Skeletal muscle tissue (tissue), 3 donors: ENCODE measurements at regions not wholly inside any gene's neighbourhood (a gene's known extent, or its start where the extent isn't known, plus 50 kb on each side); places are given as distances from the start of the nearest gene placed in this dataset.
"Not testable (repeated sequence)": the region's sequence is repeated elsewhere in the genome, so short reads cannot be mapped to it uniquely, and the experiment has no call there.

Experiments used
- H3K27ac ChIP-seq: one replicate; pipeline ENCODE4 v1.7.0; 2013; ENCODE audit warnings: mild to moderate bottlenecking, low read depth, low read length, inconsistent platforms
- H3K27me3 ChIP-seq, 3 donors: one replicate each; pipeline ENCODE4 v1.7.0; 2013; ENCODE audit warnings: low read length in 3 of 3; ENCODE audit not compliant: control insufficient read depth in 3 of 3, insufficient read depth in 3 of 3
- H3K36me3 ChIP-seq, 3 donors: one replicate each; pipeline ENCODE4 v1.7.0; 2013; ENCODE audit warnings: low read length in 3 of 3; ENCODE audit not compliant: control insufficient read depth in 3 of 3, insufficient read depth in 3 of 3
- H3K4me1 ChIP-seq, 3 donors: one replicate each; pipeline ENCODE4 v1.7.0; 2013; ENCODE audit warnings: low read length in 3 of 3, mild to moderate bottlenecking in 3 of 3; ENCODE audit not compliant: control insufficient read depth in 3 of 3, insufficient read depth in 3 of 3
- H3K4me3 ChIP-seq, 3 donors: one replicate each; pipeline ENCODE4 v1.7.0; 2013; ENCODE audit warnings: low read length in 3 of 3
- H3K9ac ChIP-seq, 3 donors: one replicate each; pipeline ENCODE4 v1.7.0; 2013; ENCODE audit warnings: low read length in 3 of 3, mild to moderate bottlenecking in 3 of 3, moderate library complexity in 2 of 3, low read depth in 1 of 3
- H3K9me3 ChIP-seq, 3 donors: one replicate each; pipeline ENCODE4 v1.7.0; 2013; ENCODE audit warnings: low read length in 3 of 3; ENCODE audit not compliant: control insufficient read depth in 3 of 3
- donor health status: Osteomylitis.

DNA sequence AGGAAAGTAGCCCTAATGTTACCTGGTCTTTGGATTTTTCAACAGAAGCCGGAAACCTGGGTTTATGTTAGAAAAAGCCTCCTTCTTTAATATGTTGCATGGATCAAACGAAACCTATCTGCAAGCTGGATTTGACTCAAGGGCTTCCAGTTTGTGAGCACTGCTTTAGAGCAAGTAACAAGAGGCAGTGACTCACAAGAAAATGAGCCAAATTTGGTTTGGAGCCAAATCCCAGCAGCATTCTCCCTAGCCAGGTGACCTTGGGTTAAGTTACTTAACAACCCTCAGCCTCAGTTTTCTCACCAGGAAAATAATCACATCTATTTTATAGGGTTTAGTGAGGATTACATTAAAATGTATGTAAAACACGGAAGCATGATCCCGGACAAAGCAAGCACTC lies 215.2 kb upstream of the PRICKLE2 start:
- H3K27me3 ChIP-seq = peaks cover 13 to 34% (median 22%) of the 10 kb centered on the region in 3 donors
- H3K36me3 ChIP-seq = no peaks in the 10 kb centered on the region
- H3K9me3 ChIP-seq = no peaks in the 10 kb centered on the region
- H3K4me3 ChIP-seq = no peak overlapping the region
- H3K27ac ChIP-seq = no peak overlapping the region
- H3K4me1 ChIP-seq = peaks cover 0 to 11% (median 10%) of the 10 kb centered on the region in 3 donors
- no peak overlapping the region for H3K9ac ChIP-seq

DNA sequence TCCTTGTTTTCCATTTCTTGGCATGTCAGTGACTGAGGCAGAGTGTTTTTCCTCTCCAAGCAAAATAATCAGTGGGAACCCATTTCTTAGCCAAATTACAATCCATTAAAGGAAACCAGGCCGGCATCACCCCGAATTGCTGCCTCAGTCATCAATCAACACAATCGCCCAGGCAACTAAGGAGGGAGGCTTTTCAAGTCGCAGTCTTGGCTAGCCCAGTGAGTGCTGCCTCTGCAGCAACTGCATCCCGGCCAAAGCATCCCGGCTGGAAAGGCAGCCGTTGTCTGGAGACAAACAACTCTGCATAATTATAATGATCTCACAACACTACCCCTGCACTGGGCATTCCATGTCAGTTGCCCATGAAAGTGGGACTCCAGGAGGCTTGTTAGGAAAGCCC lies 213.5 kb upstream of the PRICKLE2 start:
- Histone ChIP-seq H3K9me3 (no peaks in the 10 kb centered on the region), H3K27ac (no peak overlapping the region), H3K9ac (no peak overlapping the region), H3K36me3 (no peaks in the 10 kb centered on the region), H3K27me3 (peaks cover 3 to 21% (median 9%) of the 10 kb centered on the region in 3 donors), H3K4me3 (no peak overlapping the region), H3K4me1 (peaks cover 0 to 4% (median 2%) of the 10 kb centered on the region in 3 donors)

GRCh38 chr3:64438066-64438465 lies 212.8 kb upstream of the PRICKLE2 start:
- Histone ChIP-seq H3K36me3 (no peaks in the 10 kb centered on the region), H3K4me3 (no peak overlapping the region), H3K9ac (no peak overlapping the region), H3K27ac (no peak overlapping the region), H3K4me1 (peaks cover 0 to 4% (median under 1%) of the 10 kb centered on the region in 3 donors), H3K9me3 (peaks cover 0 to 2% (median 0%) of the 10 kb centered on the region in 3 donors), H3K27me3 (peaks cover 3 to 18% (median 5%) of the 10 kb centered on the region in 3 donors)

DNA sequence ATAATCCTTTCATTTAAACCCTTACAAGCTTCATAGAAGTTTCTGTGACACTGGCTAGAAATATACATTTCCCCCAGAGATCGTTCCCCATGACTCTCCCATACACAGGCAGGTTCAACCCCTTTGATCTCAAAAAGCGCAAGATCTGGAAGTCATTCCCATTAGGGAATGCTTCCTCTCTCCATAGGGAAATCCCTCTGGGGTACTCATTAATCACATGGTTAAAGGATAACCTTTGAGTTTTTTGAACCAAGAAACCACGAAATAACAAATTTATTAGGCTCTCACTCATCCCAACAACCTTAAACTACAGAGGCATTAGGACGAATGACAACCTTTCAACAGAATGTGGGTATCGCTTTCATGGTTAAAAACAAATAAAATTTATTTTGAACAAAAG lies 211.9 kb upstream of the PRICKLE2 start:
- Histone ChIP-seq H3K27ac (no peak overlapping the region), H3K4me3 (no peak overlapping the region), H3K4me1 (peaks cover 0 to 4% (median 0%) of the 10 kb centered on the region in 3 donors), H3K27me3 (peaks cover 0 to 11% (median 0%) of the 10 kb centered on the region in 3 donors), H3K36me3 (no peaks in the 10 kb centered on the region), H3K9me3 (peaks cover 0 to 2% (median 0%) of the 10 kb centered on the region in 3 donors), H3K9ac (no peak overlapping the region)

DNA sequence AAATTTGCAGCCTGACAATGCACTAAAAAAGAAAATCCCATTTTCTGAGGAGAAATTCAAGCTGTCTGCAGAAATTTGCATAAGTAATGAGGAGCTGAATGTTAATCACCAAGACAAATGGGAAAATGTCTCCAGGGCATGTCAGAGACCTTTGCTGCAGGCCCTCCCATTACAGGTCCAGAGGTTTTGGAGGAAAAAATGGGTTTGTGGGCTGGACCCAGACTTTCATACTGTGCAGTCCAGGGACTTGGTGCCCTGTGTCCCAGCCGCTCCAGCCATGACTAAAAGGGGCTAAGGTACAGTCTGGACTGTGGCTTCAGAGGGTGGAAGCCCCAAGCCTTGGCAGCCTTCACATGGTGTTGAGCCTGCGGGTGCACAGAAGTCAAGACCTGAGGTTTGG lies 209.8 kb upstream of the PRICKLE2 start:
- not testable (repeated sequence) for H3K4me3 ChIP-seq, H3K9ac ChIP-seq, H3K9me3 ChIP-seq, H3K36me3 ChIP-seq, H3K27me3 ChIP-seq, H3K27ac ChIP-seq, H3K4me1 ChIP-seq

- no peak overlapping the region for H3K27ac ChIP-seq
These were observed 207.6 kb upstream of the PRICKLE2 start for GRCh38 chr3:64432870-64433269.

DNA sequence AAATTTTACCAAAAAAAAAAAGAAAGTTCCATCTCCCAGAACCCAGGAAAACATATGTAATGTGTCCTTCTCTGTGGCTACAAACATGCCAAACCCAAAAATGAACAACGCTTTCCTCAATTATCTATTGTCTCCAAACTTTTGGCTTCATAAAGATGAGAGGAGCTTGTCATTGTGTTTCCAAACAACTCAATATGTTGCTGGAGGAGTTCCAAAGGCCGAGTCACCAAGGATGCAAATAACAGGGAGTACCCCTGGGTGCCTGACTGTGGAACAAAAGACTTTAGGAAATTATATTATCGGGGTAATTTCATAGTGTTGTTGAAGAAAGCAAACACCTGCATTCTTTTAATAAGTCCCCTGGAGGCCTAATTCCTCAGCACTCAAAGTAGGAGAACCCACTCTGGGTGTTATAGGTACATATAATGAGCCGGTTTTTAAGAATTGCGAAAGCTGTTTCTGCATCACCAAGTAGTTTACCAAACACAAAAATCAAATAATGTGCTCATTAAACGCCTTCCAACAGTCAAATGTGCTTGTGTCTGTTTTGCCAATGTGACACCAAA lies 206.3 kb upstream of the PRICKLE2 start:
- no peak overlapping the region for H3K4me3 ChIP-seq
- no peak overlapping the region for H3K9ac ChIP-seq
- peaks cover 0 to 2% (median 0%) of the 10 kb centered on the region in 3 donors for H3K27me3 ChIP-seq
- H3K27ac ChIP-seq = no peak overlapping the region
- no peaks in the 10 kb centered on the region for H3K36me3 ChIP-seq
- peaks cover 0 to 2% (median 0%) of the 10 kb centered on the region in 3 donors for H3K9me3 ChIP-seq
- H3K4me1 ChIP-seq = no peaks in the 10 kb centered on the region

More at GRCh38 chr3:64432870-64433269, 207.6 kb upstream of the PRICKLE2 start:
- H3K27me3 ChIP-seq = peaks cover 0 to 2% (median 0%) of the 10 kb centered on the region in 3 donors
- no peak overlapping the region for H3K4me3 ChIP-seq
- no peaks in the 10 kb centered on the region for H3K4me1 ChIP-seq
- no peak overlapping the region for H3K9ac ChIP-seq
- H3K36me3 ChIP-seq = no peaks in the 10 kb centered on the region
- H3K9me3 ChIP-seq = peaks cover 0 to 2% (median 0%) of the 10 kb centered on the region in 3 donors

DNA sequence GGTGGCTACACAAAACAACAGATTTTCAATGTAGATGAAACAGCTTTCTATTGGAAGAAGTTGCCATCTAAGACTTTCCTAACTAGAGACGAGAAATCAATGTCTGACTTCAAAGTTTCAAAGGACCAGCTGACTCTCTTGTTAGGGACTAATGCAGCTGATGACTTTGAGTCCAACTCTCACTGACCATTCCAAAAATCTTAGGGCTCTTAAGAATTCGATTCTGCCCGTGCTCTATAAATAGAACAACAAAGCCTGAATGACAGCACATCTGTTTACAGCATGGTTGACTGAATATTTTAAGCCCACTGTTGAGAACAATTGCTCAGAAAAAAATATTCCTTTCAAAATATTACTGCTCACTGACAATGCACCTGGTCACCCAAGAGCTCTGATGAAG lies 202.4 kb upstream of the PRICKLE2 start:
- Histone ChIP-seq H3K9me3 (no peaks in the 10 kb centered on the region), H3K4me3 (no peak overlapping the region), H3K4me1 (no peaks in the 10 kb centered on the region), H3K9ac (no peak overlapping the region), H3K27me3 (no peaks in the 10 kb centered on the region), H3K36me3 (no peaks in the 10 kb centered on the region), H3K27ac (no peak overlapping the region)

DNA sequence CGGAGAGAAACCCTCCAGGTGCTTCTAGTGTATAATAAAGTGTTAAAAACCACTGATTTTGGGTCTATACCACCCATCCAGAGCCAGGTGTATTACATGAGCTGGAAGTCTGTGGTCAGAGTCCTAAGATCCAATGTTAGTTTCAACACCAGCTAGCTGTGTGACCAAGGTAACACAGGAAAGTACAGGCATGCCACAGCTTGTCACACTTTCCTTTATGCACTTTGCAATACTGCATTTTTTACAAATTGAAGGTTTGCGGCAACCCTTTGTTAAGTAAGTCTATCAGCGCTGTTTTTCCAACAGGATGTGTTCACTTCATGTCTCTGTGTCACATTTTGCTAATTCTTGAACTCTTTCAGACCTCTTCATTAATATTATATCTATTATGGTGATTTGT lies 201.3 kb upstream of the PRICKLE2 start:
- no peak overlapping the region for H3K9ac ChIP-seq

GRCh38 chr3:64422932-64423331 lies 197.7 kb upstream of the PRICKLE2 start:
- H3K4me3 ChIP-seq = no peak overlapping the region
- no peak overlapping the region for H3K27ac ChIP-seq
- no peaks in the 10 kb centered on the region for H3K9me3 ChIP-seq
- no peak overlapping the region for H3K9ac ChIP-seq
- H3K4me1 ChIP-seq = no peaks in the 10 kb centered on the region
- H3K36me3 ChIP-seq = no peaks in the 10 kb centered on the region
- no peaks in the 10 kb centered on the region for H3K27me3 ChIP-seq

More for the DNA sequence above, 201.3 kb upstream of the PRICKLE2 start:
- H3K27me3 ChIP-seq = no peaks in the 10 kb centered on the region
- no peaks in the 10 kb centered on the region for H3K4me1 ChIP-seq
- H3K9me3 ChIP-seq = no peaks in the 10 kb centered on the region
- H3K36me3 ChIP-seq = no peaks in the 10 kb centered on the region
- no peak overlapping the region for H3K27ac ChIP-seq
- H3K4me3 ChIP-seq = no peak overlapping the region
